GM23248 (cell line): ENCODE measurements at regions not wholly inside any gene's neighbourhood (a gene's known extent, or its start where the extent isn't known, plus 50 kb on each side); places are given as distances from the start of the nearest gene placed in this dataset.

ENCODE experiments used
- EZH2 ChIP-seq: fragments of 200-600 bp; sonication (generic); IDR thresholded peaks from 2 replicates; pipeline ENCODE4 v1.6.1; 2018; ENCODE audit warnings: antibody characterized with exemption, mild to moderate bottlenecking; ENCODE audit not compliant: insufficient read depth, poor library complexity, severe bottlenecking
- EZH2phosphoT487 ChIP-seq: fragments of 200-600 bp; sonication (generic); IDR thresholded peaks from 2 replicates; pipeline ENCODE4 v1.6.1; 2018; ENCODE audit warnings: antibody characterized with exemption, moderate library complexity, mild to moderate bottlenecking, low read depth; ENCODE audit not compliant: insufficient read depth

DNA sequence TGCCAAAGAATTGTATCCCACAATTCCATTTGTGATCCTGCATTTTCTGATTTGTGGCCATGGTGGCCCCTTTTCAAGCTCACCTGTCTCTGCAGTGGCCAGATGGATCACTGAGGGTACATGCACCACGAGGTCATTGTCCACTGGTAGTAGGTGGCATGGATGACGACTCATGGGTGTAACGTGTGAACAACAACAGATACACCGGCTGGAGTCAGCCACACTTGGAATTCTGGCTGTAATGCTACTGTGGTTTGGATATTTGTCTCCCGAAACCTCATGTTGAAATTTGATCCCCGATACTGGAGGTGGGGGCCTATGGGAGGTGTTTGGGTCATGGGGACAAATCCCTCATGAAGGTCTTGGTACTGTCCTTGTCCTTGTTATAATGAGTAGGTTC, 102.2 kb upstream of the TAF1B start:
- TF ChIP-seq EZH2 (no peak), EZH2phosphoT487 (no peak)
